GM12878 (cell line): ENCODE measurements at regions not wholly inside any gene's neighbourhood (a gene's known extent, or its start where the extent isn't known, plus 50 kb on each side); places are given as distances from the start of the nearest gene placed in this dataset.
A peak's percentile ranks its signal among the peaks of the same experiment; 100 is the strongest.

ENCODE experiments used
- ATAC-seq: fragments of 200-7000 bp; cut with Tn5 transposase; 3 replicates; pipeline ENCODE4 v1.9.1; 2020; ENCODE audit warnings: mild to moderate bottlenecking, moderate library complexity
- BruUV-seq: library from RNA; stranded (reverse); fragments of 400-500 nt; replicated peaks from 2 replicates; lab custom pipeline; 2021; lab: Mats Ljungman, UMichigan
- CTCF ChIA-PET: fragments of 300-600 bp; sonication (Branson Sonifier 250); formaldehyde crosslinking; extraction: SDS; loops from one replicate; lab custom pipeline; 2021; ENCODE audit warnings: inconsistent platforms; lab: Yijun Ruan, JAX
- POLR2A ChIA-PET: fragments of 350-600 bp; formaldehyde crosslinking; extraction: SDS; loops from one replicate; lab custom pipeline; 2021; ENCODE audit warnings: inconsistent platforms; lab: Charles Lee
- RAD21 ChIA-PET: fragments of 300-600 bp; sonication (Branson Sonifier 250); formaldehyde crosslinking; loops from one replicate; lab custom pipeline; 2023; ENCODE audit warnings: antibody characterized with exemption; ENCODE audit not compliant: unreplicated experiment; lab: Charles Lee
- SMC1A ChIA-PET: fragments of 300-600 bp; sonication (Branson Sonifier 250); formaldehyde crosslinking; loops from one replicate; lab custom pipeline; 2023; ENCODE audit not compliant: unreplicated experiment, uncharacterized antibody; lab: Charles Lee
- DNase-seq: peaks from one replicate; pipeline ENCODE4 v3.0.0-alpha.2; 2011; ENCODE audit warnings: low read depth, low spot score
- FAIRE-seq: peaks from 3 replicates; lab custom pipeline; 2011; peaks lifted over from hg19 to GRCh38; lab: Jason Lieb, UNC
- H2AFZ ChIP-seq: 2 replicates; pipeline ENCODE4 v1.6.0; 2011; ENCODE audit warnings: low read depth, low read length, control low read depth; ENCODE audit not compliant: control insufficient read depth
- H3K27ac ChIP-seq: 2 replicates; pipeline ENCODE4 v1.5.1; 2011; ENCODE audit warnings: control low read depth; ENCODE audit not compliant: control insufficient read depth, insufficient read depth
- H3K27me3 ChIP-seq, 2 experiments: replicated peaks in 1 of 2; 2 replicates each; pipeline versions ENCODE4 v1.6.0 to v1.6.1; 2011; ENCODE audit warnings: low read length in 1 of 2; ENCODE audit not compliant: control insufficient read depth in 2 of 2, insufficient read depth in 2 of 2
- H3K36me3 ChIP-seq, 2 experiments: 2 replicates each; pipeline ENCODE4 v1.5.1; 2011; ENCODE audit warnings: low read length in 1 of 2; ENCODE audit not compliant: control insufficient read depth in 2 of 2, insufficient read depth in 2 of 2
- H3K4me1 ChIP-seq: 2 replicates; pipeline ENCODE4 v1.6.1; 2011; ENCODE audit warnings: mild to moderate bottlenecking, low read length, moderate library complexity, mixed read lengths; ENCODE audit not compliant: control insufficient read depth, insufficient read depth
- H3K4me2 ChIP-seq: 2 replicates; pipeline ENCODE4 v1.6.0; 2011; ENCODE audit warnings: control low read depth; ENCODE audit not compliant: control insufficient read depth, insufficient read depth
- H3K4me3 ChIP-seq: fragments of 200-600 bp; sonication (generic); 2 replicates; pipeline ENCODE4 v1.5.1; 2016
- H3K79me2 ChIP-seq: 2 replicates; pipeline ENCODE4 v1.6.0; 2011; ENCODE audit warnings: low read length; ENCODE audit not compliant: control insufficient read depth, insufficient read depth
- H3K9ac ChIP-seq: 2 replicates; pipeline ENCODE4 v1.8.0; 2011; ENCODE audit warnings: low read length, control low read depth, mixed read lengths; ENCODE audit not compliant: control insufficient read depth, insufficient read depth
- H3K9me3 ChIP-seq: replicated peaks from 3 replicates; pipeline ENCODE4 v1.5.1; 2011; ENCODE audit warnings: mild to moderate bottlenecking, low read length; ENCODE audit not compliant: control insufficient read depth, insufficient read depth
- H4K20me1 ChIP-seq: 2 replicates; pipeline ENCODE4 v1.6.0; 2011; ENCODE audit not compliant: control insufficient read depth, insufficient read depth
- BCL3 ChIP-seq: IDR thresholded peaks from 2 replicates; pipeline ENCODE4 v1.6.1; 2011; ENCODE audit warnings: borderline replicate concordance, low read depth, mild to moderate bottlenecking, moderate library complexity, low read length; ENCODE audit not compliant: insufficient read depth, poor library complexity, severe bottlenecking
- CREM ChIP-seq: IDR thresholded peaks from 2 replicates; pipeline ENCODE4 v1.6.1; 2014; ENCODE audit warnings: antibody characterized with exemption, low read depth
- EP300 ChIP-seq, 2 experiments: fragments of 150-350 bp in 1 of 2; IDR thresholded peaks; 2 replicates each; pipeline ENCODE4 v1.6.1; 2011 to 2012; ENCODE audit warnings: low read depth in 2 of 2, low read length in 2 of 2, borderline replicate concordance in 1 of 2, improper control_type of control experiment in 1 of 2, inconsistent platforms in 1 of 2; ENCODE audit not compliant: control insufficient read depth in 1 of 2
- FOXK2 ChIP-seq: fragments of 450-650 bp; IDR thresholded peaks from 2 replicates; pipeline ENCODE4 v1.6.1; 2017; ENCODE audit warnings: mild to moderate bottlenecking, moderate library complexity
- GABPA ChIP-seq: IDR thresholded peaks from 2 replicates; pipeline ENCODE4 v1.6.1; 2014; ENCODE audit warnings: antibody characterized with exemption, low read depth, mild to moderate bottlenecking, inconsistent platforms
- HDGF ChIP-seq: fragments of 450-650 bp; IDR thresholded peaks from 2 replicates; pipeline ENCODE4 v1.6.1; 2016; ENCODE audit warnings: antibody characterized with exemption
- IKZF1 ChIP-seq: fragments of 450-650 bp; conservative IDR thresholded peaks from 2 replicates; pipeline ENCODE4 v1.6.1; 2017; ENCODE audit warnings: antibody characterized with exemption, mild to moderate bottlenecking
- IKZF2 ChIP-seq, 2 experiments: fragments of 450-650 bp; IDR thresholded peaks; 2 replicates each; pipeline ENCODE4 v1.6.1; 2017; ENCODE audit warnings: mild to moderate bottlenecking in 2 of 2, moderate library complexity in 2 of 2
- MEF2A ChIP-seq: IDR thresholded peaks from 2 replicates; pipeline ENCODE4 v1.6.1; 2011; ENCODE audit warnings: low read depth, mild to moderate bottlenecking, low read length, moderate library complexity; ENCODE audit not compliant: insufficient read depth
- SMC3 ChIP-seq: IDR thresholded peaks from 2 replicates; pipeline ENCODE4 v1.6.1; 2011; ENCODE audit warnings: low read length, improper control_type of control experiment, borderline replicate concordance
- SPI1 ChIP-seq: IDR thresholded peaks from 2 replicates; pipeline ENCODE4 v1.6.1; 2011; ENCODE audit warnings: low read depth, mild to moderate bottlenecking, low read length, moderate library complexity, borderline replicate concordance; ENCODE audit not compliant: insufficient read depth
- STAT1 ChIP-seq: fragments of 450-650 bp; conservative IDR thresholded peaks from 2 replicates; pipeline ENCODE4 v1.6.1; 2014; ENCODE audit warnings: antibody characterized with exemption, mild to moderate bottlenecking
- STAT3 ChIP-seq: IDR thresholded peaks from 2 replicates; pipeline ENCODE4 v1.6.1; 2011; ENCODE audit warnings: low read depth, low read length, improper control_type of control experiment
- TAF1 ChIP-seq: IDR thresholded peaks from 2 replicates; pipeline ENCODE4 v1.6.1; 2011; ENCODE audit warnings: mild to moderate bottlenecking, low read depth, low read length, borderline replicate concordance
- TARDBP ChIP-seq: IDR thresholded peaks from 2 replicates; pipeline ENCODE4 v1.6.1; 2016; ENCODE audit warnings: borderline replicate concordance
- WGBS: methylation state at CpG from one replicate; pipeline ENCODE4 v1.1.6; 2016; ENCODE audit warnings: low lambda C conversion rate; ENCODE audit not compliant: insufficient replicate concordance, insufficient coverage; ENCODE audit errors: missing lambda C conversion rate; 5-methylcytosine and 5-hydroxymethylcytosine counted together
- in situ Hi-C: fragments of 300-500 bp; cut with MboI; formaldehyde crosslinking; loops from 9 replicates; pipeline ENCODE4 v1.14.3; 2018; ENCODE audit warnings: mixed read lengths
- intact Hi-C: fragments of 100-400 bp; cut with micrococcal nuclease; formaldehyde crosslinking; loops from one replicate; pipeline ENCODE4 v1.14.2; 2022; ENCODE audit not compliant: unreplicated experiment
- TF ChIP-seq, protein P1 (sequence below): fragments of 150-350 bp; IDR thresholded peaks from 2 replicates; pipeline ENCODE4 v1.6.1; 2014; ENCODE audit warnings: mild to moderate bottlenecking, low read depth, low read length
- TF ChIP-seq, protein P2 (sequence below), 3 experiments: IDR thresholded peaks in 2 of 3; conservative IDR thresholded peaks in 1 of 3; 2 replicates each; pipeline ENCODE4 v1.5.1; 2011; ENCODE audit warnings: low read depth in 3 of 3, low read length in 3 of 3, mild to moderate bottlenecking in 3 of 3, control low read depth in 2 of 3, moderate library complexity in 2 of 3, inconsistent platforms in 1 of 3, mixed read lengths in 1 of 3; ENCODE audit not compliant: control insufficient read depth in 2 of 3, insufficient read depth in 1 of 3; ENCODE audit errors: extremely low read depth in 1 of 3
- TF ChIP-seq, protein P3 (sequence below): fragments of 450-650 bp; IDR thresholded peaks from 2 replicates; pipeline ENCODE4 v1.6.1; 2014; ENCODE audit warnings: mild to moderate bottlenecking

DNA sequence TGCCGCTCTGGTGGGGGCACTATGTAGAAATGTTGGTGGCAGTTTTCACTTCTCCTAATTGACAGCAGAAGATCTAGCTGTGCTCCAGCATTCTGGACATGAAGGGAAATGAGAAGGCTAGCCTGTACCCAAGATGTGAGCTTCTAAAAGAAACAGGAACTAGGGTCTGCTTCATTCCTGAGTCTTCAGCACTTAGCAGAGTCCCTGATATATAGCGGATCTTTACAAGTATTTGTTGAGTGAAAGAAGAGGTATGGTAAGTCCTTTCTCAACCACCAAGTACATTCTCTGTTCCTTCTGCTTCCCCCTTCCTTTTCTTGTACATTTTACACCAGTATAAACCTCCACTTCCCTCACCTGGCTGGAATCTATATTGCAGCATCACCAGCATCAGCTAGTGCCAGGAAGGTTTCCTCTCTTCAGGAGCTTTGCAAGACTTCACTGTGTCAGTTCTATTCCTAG, 408.3 kb upstream of the CADM1 start:
- in situ Hi-C loops (loop anchor here (10.0 kb wide), 2 partner anchors 578 to 688 kb away; no protein-coding TSS in a partner anchor), intact Hi-C loops (loop anchor here (2.0 kb wide), 2 partner anchors 40 to 578 kb away; no protein-coding TSS in a partner anchor)
- POLR2A ChIA-PET, result interaction anchor here (0.9 to 2.2 kb wide), 4 partner anchors 12 to 40 kb away, joined by 3 to 5 read pairs (median 4); no protein-coding TSS in a partner anchor
- peak overlapping the region; percentile 56 for H3K27ac ChIP-seq
- H3K4me1 ChIP-seq, result peaks cover 24% of the 10 kb centered on the region
- RAD21 ChIA-PET, result interaction anchor here (0.6 to 2.6 kb wide), 12 partner anchors 11 to 588 kb away, joined by 3 to 20 read pairs (median 7); no protein-coding TSS in a partner anchor
- no TSS peak for BruUV-seq
- no peaks in the 10 kb centered on the region for H4K20me1 ChIP-seq
- WGBS, result 24% methylated on average over 2 of the region's 2 CpGs
- H3K79me2 ChIP-seq, result no peaks in the 10 kb centered on the region
- FAIRE-seq (peak; percentile 72), ATAC-seq (peak; percentile 90), DNase-seq (no peak)
- H2AFZ ChIP-seq, result peak overlapping the region; percentile 56
- SMC1A ChIA-PET, result interaction anchor here (0.6 to 15.3 kb wide), 21 partner anchors 8 to 588 kb away, joined by 3 to 207 read pairs (median 4); no protein-coding TSS in a partner anchor
- CTCF ChIA-PET, result interaction anchor here (0.6 to 5.2 kb wide), 13 partner anchors 9 to 578 kb away, joined by 3 to 64 read pairs (median 3); no protein-coding TSS in a partner anchor
- H3K9me3 ChIP-seq, result no peaks in the 10 kb centered on the region
- no peak overlapping the region; the same call in 1 of the 2 replicates for H3K4me3 ChIP-seq
- H3K27me3 ChIP-seq, result no peaks in the 10 kb centered on the region
- peak overlapping the region; percentile 36; the same call in 1 of the 2 replicates for H3K9ac ChIP-seq
- H3K36me3 ChIP-seq, result no peaks in the 10 kb centered on the region
- H3K4me2 ChIP-seq, result peak overlapping the region; percentile 47
- TF ChIP-seq FOXK2 (no peak), STAT1 (no peak), MEF2A (no peak), GABPA (no peak), CREM (peak; percentile 38; the same call in 1 of the 2 replicates), EP300 (IDR thresholded peaks at IDR 0.05; ENCODE audit: borderline replicate concordance in 1 of 2, control insufficient read depth in 1 of 2, low read depth in 2 of 2, low read length in 2 of 2) (no peak), HDGF (no peak), IKZF2 (IDR thresholded peaks at IDR 0.05) (0 out of 4 replicates have a peak, but pooled peaks of 1 of the 2 experiments have one; percentile 16), SMC3 (peak; percentile 72; the same call in 1 of the 2 replicates), STAT3 (no peak), TARDBP (no peak), SPI1 (peak; percentile 42), TAF1 (no peak), IKZF1 (0 out of 2 replicates have a peak, but pooled peaks have one; percentile 21), BCL3 (no peak)
- TF ChIP-seq, protein P1, sequence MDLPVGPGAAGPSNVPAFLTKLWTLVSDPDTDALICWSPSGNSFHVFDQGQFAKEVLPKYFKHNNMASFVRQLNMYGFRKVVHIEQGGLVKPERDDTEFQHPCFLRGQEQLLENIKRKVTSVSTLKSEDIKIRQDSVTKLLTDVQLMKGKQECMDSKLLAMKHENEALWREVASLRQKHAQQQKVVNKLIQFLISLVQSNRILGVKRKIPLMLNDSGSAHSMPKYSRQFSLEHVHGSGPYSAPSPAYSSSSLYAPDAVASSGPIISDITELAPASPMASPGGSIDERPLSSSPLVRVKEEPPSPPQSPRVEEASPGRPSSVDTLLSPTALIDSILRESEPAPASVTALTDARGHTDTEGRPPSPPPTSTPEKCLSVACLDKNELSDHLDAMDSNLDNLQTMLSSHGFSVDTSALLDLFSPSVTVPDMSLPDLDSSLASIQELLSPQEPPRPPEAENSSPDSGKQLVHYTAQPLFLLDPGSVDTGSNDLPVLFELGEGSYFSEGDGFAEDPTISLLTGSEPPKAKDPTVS, result no peak
- TF ChIP-seq, protein P2, sequence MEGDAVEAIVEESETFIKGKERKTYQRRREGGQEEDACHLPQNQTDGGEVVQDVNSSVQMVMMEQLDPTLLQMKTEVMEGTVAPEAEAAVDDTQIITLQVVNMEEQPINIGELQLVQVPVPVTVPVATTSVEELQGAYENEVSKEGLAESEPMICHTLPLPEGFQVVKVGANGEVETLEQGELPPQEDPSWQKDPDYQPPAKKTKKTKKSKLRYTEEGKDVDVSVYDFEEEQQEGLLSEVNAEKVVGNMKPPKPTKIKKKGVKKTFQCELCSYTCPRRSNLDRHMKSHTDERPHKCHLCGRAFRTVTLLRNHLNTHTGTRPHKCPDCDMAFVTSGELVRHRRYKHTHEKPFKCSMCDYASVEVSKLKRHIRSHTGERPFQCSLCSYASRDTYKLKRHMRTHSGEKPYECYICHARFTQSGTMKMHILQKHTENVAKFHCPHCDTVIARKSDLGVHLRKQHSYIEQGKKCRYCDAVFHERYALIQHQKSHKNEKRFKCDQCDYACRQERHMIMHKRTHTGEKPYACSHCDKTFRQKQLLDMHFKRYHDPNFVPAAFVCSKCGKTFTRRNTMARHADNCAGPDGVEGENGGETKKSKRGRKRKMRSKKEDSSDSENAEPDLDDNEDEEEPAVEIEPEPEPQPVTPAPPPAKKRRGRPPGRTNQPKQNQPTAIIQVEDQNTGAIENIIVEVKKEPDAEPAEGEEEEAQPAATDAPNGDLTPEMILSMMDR (IDR thresholded peaks at IDR 0.05 in 2 of 3, conservative IDR thresholded peaks at IDR 0.05 in 1 of 3; ENCODE audit: control insufficient read depth in 2 of 3, extremely low read depth in 1 of 3, insufficient read depth in 1 of 3, low read depth in 3 of 3, low read length in 3 of 3), result peak; percentile 42 to 67 (median 48); a peak in 5 of 6 replicates
- TF ChIP-seq, protein P3, sequence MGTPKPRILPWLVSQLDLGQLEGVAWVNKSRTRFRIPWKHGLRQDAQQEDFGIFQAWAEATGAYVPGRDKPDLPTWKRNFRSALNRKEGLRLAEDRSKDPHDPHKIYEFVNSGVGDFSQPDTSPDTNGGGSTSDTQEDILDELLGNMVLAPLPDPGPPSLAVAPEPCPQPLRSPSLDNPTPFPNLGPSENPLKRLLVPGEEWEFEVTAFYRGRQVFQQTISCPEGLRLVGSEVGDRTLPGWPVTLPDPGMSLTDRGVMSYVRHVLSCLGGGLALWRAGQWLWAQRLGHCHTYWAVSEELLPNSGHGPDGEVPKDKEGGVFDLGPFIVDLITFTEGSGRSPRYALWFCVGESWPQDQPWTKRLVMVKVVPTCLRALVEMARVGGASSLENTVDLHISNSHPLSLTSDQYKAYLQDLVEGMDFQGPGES, result 0 out of 2 replicates have a peak, but pooled peaks have one; percentile 23
